ENCODE measurements at regions not wholly inside any gene's neighbourhood (a gene's known extent, or its start where the extent isn't known, plus 50 kb on each side); places are given as distances from the start of the nearest gene placed in this dataset.

- intact Hi-C loops (cut with DNase I), result no loop called here
These were observed 52.9 kb upstream of the DEFB112 start for GRCh38 chr6:50102676-50103075.

GRCh38 chr6:50110587-50110986, 60.9 kb upstream of the DEFB112 start:
- intact Hi-C loops (cut with DNase I), result no loop called here
- DNase-seq (ENCODE audit: low spot score), result no peak

More at GRCh38 chr6:50102676-50103075, 52.9 kb upstream of the DEFB112 start:
- DNase-seq (ENCODE audit: low spot score), result no peak

GRCh38 chr6:50112981-50113857, 63.5 kb upstream of the DEFB112 start:
- intact Hi-C loops (cut with DNase I), result no loop called here
- DNase-seq (ENCODE audit: low spot score), result no peak

GRCh38 chr6:50116390-50116789, 66.7 kb upstream of the DEFB112 start:
- no peak for DNase-seq (ENCODE audit: low spot score)
- intact Hi-C loops (cut with DNase I), result no loop called here

- DNase-seq (ENCODE audit: low spot score), result no peak
- intact Hi-C loops (cut with DNase I), result no loop called here
These were observed 67.2 kb upstream of the DEFB112 start for GRCh38 chr6:50116797-50117542.

- DNase-seq (ENCODE audit: low spot score), result no peak
- intact Hi-C loops (cut with DNase I), result no loop called here
These were observed 70.6 kb upstream of the DEFB112 start for GRCh38 chr6:50120300-50120699.

GRCh38 chr6:50123688-50124087, 74.0 kb upstream of the DEFB112 start:
- DNase-seq (ENCODE audit: low spot score), result no peak
- intact Hi-C loops (cut with DNase I), result no loop called here

GRCh38 chr6:50124572-50124971, 74.8 kb upstream of the DEFB112 start:
- intact Hi-C loops (cut with DNase I), result no loop called here

GRCh38 chr6:50128420-50129005, 78.8 kb upstream of the DEFB112 start:
- DNase-seq (ENCODE audit: low spot score), result no peak
- intact Hi-C loops (cut with DNase I), result no loop called here

More at GRCh38 chr6:50124572-50124971, 74.8 kb upstream of the DEFB112 start:
- no peak for DNase-seq (ENCODE audit: low spot score)

- intact Hi-C loops (cut with DNase I), result no loop called here
- no peak for DNase-seq (ENCODE audit: low spot score)
These were observed 86.2 kb upstream of the DEFB112 start for GRCh38 chr6:50135968-50136367.

- no peak for DNase-seq (ENCODE audit: low spot score)
- intact Hi-C loops (cut with DNase I), result no loop called here
These were observed 91.4 kb upstream of the DEFB112 start for GRCh38 chr6:50141100-50141499.

- DNase-seq (ENCODE audit: low spot score), result no peak
- intact Hi-C loops (cut with DNase I), result no loop called here
These were observed 93.4 kb upstream of the DEFB112 start for GRCh38 chr6:50143011-50143719.

GRCh38 chr6:50145125-50145524, 95.4 kb upstream of the DEFB112 start:
- intact Hi-C loops (cut with DNase I), result no loop called here

GRCh38 chr6:50147371-50147770, 97.6 kb upstream of the DEFB112 start:
- intact Hi-C loops (cut with DNase I), result no loop called here
- no peak for DNase-seq (ENCODE audit: low spot score)

More at GRCh38 chr6:50145125-50145524, 95.4 kb upstream of the DEFB112 start:
- no peak for DNase-seq (ENCODE audit: low spot score)

- DNase-seq (ENCODE audit: low spot score), result no peak
- intact Hi-C loops (cut with DNase I), result no loop called here
These were observed 130.9 kb upstream of the DEFB112 start for GRCh38 chr6:50180646-50181045.

- intact Hi-C loops (cut with DNase I), result no loop called here
- DNase-seq (ENCODE audit: low spot score), result no peak
These were observed 135.3 kb upstream of the DEFB112 start for GRCh38 chr6:50185006-50185405.

GRCh38 chr6:50187351-50187921, 137.7 kb upstream of the DEFB112 start:
- intact Hi-C loops (cut with DNase I), result no loop called here
- no peak for DNase-seq (ENCODE audit: low spot score)

- DNase-seq (ENCODE audit: low spot score), result no peak
- intact Hi-C loops (cut with DNase I), result no loop called here
These were observed 148.5 kb upstream of the DEFB112 start for GRCh38 chr6:50198245-50198644.

GRCh38 chr6:50202766-50203165, 153.0 kb upstream of the DEFB112 start:
- intact Hi-C loops (cut with DNase I), result no loop called here
- no peak for DNase-seq (ENCODE audit: low spot score)
